GM18517 (cell line): ENCODE measurements at regions not wholly inside any gene's neighbourhood (a gene's known extent, or its start where the extent isn't known, plus 50 kb on each side); places are given as distances from the start of the nearest gene placed in this dataset.

Experiments used
- ATAC-seq: cut with Tn5 transposase; IDR thresholded peaks from one replicate; pipeline ENCODE4 v1.9.1; 2021; ENCODE audit warnings: mild to moderate bottlenecking, moderate library complexity; ENCODE audit not compliant: unreplicated experiment

DNA sequence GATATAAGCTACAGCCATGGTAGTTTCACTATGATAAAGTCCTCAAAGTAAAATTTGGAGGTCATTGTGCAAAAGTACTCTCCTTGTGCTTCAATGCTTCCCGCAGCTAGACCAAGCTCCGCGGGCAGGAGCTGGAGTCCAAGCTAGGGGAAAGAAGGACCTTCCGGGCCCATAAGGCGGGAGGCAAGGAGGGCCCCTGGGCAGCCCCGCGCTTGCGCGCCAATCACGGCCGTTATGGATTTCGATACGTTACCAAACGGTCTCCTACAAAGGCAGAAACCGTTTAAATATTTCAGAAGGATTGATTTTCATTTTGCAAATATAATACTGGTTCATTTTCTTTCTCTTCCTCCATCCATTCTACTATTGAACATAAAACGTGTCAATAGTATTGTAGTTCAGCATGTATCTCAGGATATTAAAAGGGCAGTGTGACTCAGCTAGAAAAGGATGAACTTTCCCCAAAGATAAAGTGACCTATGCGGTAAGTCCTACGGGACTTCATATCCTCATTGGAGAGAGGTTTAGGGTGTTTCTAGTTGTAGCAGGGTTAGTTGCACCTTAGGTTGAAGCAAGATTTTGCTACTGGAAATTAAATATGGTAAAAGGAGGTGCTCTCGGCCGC lies 128.0 kb downstream of the KIF20B start:
- ATAC-seq: no peak

DNA sequence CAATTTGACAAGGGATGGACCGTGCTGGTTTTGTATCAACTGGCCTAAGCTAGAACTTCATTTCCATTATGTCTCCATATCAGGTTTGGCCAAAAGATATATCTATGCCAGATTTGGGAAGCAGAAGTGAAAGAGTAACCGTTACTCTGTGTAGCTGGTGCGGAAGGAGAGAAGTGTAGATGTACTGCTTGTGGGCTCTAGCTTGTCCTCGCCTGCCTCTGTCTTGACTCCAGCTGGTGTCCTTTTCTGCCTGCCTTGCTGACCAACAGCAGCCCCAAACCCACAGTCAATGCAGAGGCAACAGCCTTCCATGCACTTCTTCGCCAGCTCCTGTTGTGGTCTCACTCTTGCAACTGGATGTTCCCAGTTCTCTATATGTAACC lies 128.5 kb downstream of the KIF20B start:
- no peak for ATAC-seq

DNA sequence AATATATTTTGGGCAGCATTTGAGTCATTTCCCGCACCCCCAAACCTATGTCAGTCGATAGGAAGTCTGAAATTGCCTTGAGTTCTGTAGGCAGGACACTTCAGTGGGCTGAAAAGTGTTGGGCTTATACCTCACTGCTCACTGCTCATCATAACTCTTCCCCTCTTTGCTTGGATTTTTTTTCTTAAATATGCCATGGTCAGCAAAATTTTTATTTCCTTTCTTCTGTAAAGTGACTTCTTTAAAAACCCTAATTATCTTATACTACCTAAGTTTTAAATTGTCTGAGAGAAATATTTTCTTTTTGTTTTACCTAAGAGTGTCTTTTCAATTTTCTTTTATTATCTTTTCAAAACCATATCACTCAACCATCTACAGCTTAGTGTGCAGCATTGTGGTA lies 129.2 kb downstream of the KIF20B start:
- ATAC-seq: no peak

DNA sequence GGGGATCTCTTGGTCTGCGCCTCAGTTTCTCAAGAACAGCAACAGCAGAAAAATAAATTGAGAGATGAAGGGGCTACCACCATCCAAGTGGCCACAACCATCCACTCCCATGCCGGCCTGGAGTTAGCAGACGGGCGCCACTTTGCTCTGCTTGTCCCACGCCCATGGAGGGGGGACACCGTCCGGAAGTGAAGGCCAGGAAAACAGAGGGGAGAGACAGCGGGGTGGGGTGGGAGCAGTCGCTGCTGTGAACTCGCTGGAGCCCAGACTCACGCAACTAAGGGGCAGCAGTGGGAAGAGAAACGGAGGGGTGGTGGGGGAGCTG lies 135.4 kb downstream of the KIF20B start:
- ATAC-seq: no peak

DNA sequence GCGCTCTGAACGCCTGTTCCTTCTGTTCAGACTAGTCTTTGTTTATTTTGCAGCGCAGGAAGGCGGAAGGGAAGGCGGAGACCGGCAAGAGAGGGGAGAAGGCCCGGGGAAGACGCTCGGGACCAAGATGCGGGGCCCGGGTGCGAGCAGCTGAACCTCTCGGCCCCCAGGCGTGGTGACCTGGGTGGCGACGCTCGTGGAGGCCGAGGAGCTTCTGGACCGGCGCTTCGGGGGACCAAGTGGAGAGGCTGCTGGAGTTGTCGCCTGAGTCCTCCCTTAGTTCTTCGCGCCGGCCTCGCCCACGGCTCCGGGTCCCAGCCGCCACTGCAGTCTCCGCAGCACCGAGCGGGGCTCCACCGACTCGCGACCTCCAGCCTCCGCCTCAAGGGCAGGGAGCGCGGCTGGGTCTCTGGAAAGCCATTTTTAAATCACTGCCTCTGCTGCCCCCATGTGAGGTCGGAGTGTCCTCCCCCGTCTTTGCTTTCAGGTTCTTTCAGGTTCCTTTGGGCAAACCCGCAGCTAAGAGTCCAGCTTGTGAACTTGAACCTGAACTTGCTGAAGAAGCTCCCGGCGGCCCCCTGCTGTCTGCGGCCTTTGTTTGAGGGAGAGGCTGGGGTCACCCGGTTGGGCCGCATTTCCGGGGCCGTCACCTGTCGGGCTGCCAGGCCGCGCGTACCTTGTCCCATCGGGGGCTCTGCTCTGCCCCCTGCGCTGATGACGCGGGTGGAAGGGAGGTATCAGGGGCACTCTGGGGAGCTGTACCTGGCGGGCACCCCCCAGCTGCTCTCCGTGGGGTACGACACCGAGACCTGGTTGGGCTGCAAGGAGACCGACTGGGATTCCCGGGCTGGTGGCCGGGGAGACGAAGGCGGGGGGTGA lies 136.0 kb downstream of the KIF20B start:
- no peak for ATAC-seq

DNA sequence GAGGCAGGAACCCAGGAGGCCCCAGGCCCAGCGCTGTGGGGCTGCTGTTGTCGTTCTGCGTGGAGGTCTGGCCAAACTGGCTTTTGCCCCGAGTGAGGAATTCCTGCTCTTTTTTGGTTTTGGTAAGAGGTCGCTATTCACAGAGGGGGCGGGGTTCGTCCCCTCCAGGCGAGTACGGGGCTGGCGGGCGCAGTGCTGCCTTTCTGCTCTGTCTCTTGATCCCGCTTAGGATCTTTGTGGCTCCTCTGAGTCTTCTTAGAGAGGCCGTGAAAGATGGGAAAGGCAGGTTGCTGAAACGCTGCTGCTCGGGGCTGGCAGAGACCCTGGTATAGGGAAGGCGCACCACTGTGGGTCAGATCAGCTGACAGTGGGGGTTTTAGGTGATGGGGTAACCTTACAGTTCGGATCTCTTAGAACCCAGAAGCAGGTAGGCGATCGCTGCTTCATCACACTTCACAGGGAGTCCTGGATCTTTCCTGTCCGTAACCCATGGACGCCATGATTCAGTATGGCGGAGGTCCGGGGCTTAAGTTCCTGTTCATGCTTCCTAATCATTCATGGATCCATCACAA lies 136.7 kb downstream of the KIF20B start:
- no peak for ATAC-seq

DNA sequence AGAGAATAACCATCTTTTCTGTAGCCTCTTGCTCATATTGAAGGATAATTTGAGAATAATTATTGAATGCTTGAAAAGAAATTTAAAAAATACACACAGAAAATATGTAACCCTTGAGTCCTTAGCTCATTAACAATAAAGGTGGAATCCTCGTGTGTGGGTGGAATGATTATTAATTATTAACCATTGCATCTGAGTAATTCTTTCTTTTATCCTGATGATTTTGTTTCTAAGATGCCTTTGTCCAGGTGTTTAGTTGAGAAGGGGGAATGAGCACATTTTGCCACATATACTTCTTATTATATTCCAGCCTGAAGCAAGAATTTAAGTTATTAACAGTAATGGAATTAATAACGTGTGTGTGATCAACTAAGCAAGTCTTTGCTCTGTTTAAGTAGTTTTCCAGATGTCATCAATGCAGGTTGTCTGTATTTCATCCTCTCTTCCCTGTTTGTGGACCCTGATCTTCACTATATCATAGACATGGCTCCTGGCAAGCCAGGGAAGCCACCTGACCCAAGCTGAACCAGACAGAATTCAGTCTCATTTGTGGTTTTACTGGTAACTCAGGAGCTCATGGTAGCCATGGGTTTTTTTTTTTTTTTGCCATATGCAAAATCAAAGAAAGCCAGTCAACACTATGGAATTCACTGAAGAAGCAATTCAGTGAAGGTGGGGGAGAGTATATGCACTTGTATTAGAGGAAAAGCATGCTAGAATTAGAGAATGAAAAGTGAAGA lies 144.3 kb downstream of the KIF20B start:
- ATAC-seq: no peak

DNA sequence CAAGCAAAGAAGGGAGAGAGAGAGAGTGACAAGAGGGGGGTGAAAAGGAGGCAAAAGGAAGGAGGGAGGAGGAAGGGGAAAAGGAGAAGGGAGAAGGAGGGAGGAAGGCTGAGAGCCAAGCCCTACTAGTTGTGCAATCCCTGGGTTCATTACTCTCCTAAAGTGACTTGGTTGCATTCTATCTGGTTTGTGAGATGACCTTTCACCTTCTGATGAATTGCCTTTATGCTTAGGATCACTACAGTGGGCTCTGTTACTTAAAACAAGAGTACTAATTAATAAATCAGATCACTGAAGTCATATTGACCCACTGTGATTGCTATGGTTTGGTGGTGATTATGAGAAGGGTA lies 144.9 kb downstream of the KIF20B start:
- ATAC-seq: no peak

DNA sequence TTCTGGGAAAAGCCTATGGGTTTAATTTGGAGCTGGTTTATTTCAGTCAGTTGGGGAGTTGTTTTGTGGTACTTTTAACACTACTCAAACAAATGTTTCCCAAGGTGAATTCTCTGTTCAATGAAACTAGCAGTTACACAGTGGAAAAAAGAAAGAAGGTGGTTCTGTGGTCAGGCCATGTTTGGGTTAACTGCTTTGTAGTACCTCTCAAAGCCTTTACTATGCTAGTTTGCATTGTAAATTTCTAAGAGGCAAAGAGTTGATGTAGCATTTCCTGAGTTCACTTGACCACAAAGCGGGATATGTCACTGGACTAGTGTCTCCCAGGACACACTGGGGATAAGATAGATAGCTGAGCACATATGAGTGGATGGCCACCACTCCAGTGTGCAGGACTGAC lies 145.4 kb downstream of the KIF20B start:
- ATAC-seq: no peak

DNA sequence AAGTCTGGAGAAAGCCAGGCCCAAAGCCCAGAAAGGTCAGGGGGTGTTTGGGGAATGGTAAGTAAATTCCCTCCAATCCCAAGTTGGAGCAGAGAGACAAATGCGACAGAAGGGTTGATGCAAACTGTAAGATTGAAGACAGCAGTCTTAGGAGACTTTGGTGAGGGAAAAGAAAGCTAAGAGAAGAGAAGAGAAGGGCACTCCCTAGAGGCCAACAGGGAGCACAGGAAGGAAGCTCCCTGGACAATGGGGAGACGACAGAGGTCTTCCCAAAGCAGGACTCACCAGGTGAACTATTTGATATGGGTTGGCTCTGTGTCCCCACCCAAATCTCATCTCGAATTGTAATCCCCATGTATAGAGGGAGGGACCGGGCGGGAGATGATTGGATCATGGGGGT lies 151.5 kb downstream of the KIF20B start:
- no peak for ATAC-seq

DNA sequence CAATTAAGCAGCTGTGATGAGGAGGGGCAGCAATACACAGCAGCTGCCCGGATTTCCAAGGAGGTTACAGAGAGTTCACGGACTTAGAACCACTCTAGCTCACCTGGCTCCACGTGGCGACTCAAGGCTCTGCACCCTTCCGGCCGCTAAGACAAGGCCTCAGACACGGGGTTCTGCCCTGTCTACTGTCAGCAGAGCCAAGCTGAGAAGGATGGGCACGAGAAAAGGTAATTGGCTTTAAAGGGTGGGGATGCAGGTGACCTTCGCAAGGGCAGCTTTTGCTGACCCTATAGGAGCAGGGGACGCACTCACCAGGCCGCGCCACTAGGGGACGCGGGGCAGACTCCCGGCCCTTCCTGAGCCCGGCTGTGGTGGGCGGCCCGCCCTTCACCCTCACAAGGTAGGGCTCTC lies 152.4 kb downstream of the KIF20B start:
- no peak for ATAC-seq

DNA sequence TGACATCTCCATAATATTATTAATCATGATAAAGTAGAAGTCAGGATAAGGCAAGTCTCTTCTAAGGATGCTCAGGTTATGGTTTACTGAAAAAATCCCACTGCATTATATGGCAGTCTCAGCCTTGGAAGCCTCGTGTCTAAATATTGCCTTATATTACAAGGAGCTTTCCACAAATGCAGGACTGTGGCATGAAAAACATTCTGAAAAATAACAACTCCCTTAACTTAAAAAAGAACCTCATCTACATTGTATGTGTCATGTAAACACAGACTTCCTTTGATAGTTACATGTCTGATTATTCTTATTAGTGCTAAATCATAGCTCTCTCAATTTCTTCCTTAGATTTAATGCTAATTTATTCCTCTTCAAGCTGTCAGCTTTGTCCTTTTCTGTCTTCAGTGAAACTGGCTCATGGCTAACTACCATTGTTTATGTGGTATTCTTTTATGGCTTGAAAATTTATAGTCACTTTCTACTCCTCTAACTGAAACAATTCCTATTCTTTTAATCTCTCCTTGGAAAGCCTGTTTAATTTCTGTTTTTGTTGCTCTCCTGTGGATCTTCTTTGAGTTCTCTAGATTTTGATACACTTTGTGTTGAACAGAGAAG lies 156.1 kb downstream of the KIF20B start:
- no peak for ATAC-seq

DNA sequence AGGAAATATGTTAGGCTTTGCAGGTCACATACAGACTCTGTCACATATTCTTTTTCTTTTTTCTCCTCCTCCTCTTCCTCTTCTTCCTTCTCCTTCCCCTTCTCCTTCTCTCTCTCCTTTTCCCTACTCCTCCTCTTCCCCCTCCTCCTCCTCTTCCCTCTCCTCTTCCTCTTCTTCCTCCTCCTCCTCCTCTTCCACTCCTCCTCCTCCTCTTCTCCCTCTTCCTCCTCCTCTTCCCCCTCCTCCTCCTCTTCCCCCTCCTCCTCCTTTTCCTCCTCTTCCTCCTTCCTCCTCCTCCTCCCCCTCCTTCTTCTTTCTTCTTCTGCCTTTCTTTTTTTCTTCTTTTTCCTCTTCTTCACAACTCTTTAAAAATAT lies 159.8 kb downstream of the KIF20B start:
- no peak for ATAC-seq

DNA sequence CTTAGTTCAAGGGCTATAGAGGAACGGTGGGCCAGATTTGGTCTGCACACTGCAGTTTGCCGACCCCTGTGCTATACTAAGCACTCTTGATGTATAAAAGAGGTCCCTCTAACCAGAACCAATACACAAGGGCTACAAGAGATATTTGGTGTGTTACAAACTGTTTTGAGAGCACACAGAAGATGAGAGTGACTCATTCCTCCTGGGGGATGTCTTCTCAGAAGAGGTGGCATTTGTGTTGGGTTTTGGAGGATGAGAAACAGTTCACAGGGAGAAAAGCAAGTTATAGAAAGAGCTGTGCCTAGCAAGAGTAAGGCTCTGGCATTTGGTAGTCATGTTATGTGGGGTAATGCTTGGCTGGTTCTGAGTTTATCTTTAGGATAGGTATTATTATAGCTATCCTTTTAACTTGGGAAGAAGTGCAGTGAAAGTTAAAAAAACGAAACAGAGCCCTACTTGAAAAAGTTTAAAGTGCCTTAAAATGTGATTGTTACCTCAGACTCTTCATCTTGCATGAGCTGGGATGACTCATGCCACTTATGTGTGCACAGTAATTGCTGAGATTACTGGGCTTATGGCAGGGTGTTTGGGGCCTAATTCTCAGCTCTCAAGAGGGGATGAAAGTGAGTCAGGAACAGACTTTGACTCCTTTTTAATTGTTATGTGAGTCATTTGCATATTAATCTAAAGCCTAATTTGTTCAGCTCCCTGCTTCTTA lies 160.4 kb downstream of the KIF20B start:
- peak; percentile 49 for ATAC-seq

DNA sequence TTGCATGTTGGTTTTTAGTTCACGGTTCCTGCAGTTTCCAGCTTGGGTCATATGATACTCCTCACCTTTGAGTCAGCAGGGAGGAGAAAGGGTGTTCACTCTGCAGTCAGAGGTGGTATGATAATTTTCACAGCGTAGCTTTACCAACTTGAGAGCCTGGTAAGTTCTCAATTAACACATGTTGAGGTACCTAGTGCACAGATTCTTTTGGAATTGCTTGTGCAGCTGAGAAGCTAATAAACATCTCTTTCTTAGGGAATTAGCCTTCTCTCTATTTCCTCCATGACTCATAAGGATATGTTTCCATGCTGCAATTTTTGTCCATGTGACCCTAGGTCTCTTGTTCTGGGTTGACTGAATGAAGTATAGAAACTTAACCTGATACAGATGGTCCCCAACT lies 166.6 kb downstream of the KIF20B start:
- ATAC-seq: no peak

DNA sequence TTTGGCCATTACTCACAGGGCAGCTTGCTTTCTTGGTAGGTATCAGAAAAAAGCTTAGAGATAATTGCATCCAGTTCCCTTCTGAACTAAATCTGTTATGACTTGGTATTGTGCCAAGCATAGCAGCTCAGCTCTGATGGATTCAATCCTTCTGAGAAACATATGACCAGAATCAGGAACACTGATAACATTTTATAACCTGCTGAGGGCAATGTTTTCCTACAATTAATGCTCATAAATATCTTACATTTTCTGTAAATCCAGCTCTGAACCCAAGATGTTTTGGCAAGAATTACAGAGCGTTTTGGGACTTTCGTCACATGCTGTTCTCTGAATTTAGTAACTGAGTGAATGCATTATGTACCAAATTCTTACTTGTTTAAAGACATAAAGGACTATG lies 167.8 kb downstream of the KIF20B start:
- no peak for ATAC-seq

DNA sequence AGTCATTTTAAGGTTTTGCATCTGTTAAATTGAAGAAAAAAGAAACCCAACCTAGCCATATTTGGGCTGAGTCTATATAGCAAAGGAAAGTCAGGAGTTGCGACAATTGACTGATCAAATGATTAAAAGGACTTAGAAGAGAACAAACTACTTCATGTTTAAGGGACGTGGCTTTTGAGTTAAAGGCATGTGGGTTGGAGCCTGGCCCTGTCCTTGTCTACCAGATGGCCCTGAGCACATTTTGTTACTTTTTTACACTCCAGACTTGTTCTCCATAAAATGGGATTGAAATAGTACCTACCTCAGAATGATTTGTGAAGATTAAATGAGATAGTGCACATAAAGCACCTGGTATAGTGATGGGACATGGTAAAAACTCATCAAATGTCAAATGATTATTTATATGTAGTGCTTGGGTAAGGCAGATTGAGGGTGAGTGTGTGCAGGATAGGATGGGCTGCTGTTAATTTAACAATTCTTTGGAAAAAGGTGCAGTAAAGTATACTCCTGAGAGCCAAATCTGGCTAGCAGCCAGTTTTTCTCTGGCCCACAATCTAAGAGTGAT lies 168.3 kb downstream of the KIF20B start:
- no peak for ATAC-seq

DNA sequence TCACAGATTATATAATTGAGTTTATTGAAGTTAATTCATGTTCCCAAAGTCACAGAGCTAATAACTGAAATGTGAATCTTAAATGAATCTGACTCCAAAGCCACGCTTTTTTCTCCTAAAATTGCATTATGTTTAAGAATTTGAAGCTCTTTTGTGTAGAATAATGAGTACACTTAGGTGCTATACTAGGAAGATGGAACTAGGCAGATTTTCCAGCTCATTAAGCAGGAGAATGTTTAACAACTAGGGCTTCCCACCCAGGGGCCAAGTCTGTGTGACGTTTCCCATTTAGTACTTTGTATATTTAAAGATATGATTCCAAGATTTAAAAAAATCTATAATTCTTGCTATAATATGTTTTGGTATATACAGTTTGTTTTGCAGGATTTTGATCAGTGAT lies 169.5 kb downstream of the KIF20B start:
- no peak for ATAC-seq

DNA sequence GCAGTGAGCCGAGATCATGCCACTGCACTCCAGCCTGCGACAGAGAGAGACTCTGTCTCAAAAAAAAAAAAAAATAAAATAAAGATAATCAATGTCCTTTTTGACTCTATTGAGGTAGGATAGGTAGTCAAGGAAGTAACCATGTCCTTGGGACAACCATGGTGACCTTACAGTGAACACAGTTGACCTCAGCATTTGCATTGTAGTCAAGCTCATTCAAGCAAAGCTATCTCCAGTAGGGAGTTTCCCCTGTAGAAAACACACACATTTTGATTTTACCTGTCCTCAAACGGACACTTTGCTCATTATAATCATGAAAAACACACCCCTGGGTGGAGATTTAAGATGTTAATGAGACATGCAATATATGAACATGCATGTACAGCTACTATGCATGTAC lies 171.7 kb downstream of the KIF20B start:
- ATAC-seq: peak; percentile 81

DNA sequence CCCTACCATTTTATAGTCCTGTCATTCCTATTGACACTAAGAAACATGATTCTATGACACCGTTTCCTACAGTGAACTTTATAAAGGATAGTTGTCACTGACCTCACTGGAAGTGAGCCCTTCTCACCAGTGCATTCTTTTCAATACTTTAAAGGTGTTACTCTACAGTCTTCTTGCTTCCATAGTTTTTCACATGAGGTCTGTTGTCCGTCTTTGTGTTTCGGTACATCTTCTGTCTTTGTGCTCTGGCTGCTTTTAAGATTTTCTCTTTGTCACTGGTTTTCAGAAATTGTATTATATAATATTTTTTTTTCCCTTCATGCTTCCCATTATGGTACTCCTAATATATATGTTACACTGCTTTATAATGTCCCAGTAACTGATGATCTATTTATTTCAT lies 174.2 kb downstream of the KIF20B start:
- no peak for ATAC-seq

DNA sequence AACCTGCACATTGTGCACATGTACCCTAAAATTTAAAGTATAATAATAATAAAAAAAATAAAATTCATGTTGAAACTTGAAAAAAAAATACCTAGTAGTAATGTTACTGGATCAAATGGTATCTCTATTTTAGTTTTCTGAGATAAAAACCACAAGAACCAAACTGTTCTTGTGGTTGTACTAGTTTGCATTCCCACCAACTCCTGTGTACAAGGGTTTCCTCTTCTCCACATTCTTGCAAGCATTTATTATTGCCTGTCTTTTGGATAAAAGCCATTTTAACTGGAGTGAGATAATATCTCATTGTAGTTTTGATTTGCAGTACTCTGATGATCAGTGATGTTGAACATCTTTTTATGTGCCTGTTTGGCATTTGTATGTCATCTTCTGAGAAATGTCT lies 177.7 kb downstream of the KIF20B start:
- no peak for ATAC-seq
